Natural killer cell (primary cell): ENCODE measurements at regions not wholly inside any gene's neighbourhood (a gene's known extent, or its start where the extent isn't known, plus 50 kb on each side); places are given as distances from the start of the nearest gene placed in this dataset.

ENCODE experiments used
- ATAC-seq, 3 donors: fragments of 150-1000 bp in 2 of 3; fragments of 200-7000 bp in 1 of 3; cut with Tn5 transposase; 1 replicate in 1 of 3; 2 replicates in 2 of 3; pipeline ENCODE4 v1.10.0; 2021; ENCODE audit warnings: mild to moderate bottlenecking in 2 of 3, moderate library complexity in 2 of 3
- DNase-seq, 2 donors: peaks; one replicate each; pipeline versions ENCODE4 v3.0.0 to v3.0.0-alpha.2; 2013 to 2021; ENCODE audit warnings: mixed read lengths in 1 of 2
- H3K27ac ChIP-seq: one replicate; pipeline ENCODE4 v1.5.1; 2013; ENCODE audit warnings: mild to moderate bottlenecking, low read length
- H3K27me3 ChIP-seq: one replicate; pipeline ENCODE4 v1.6.1; 2013; ENCODE audit warnings: low read length; ENCODE audit not compliant: control insufficient read depth, insufficient read depth
- H3K36me3 ChIP-seq: one replicate; pipeline ENCODE4 v1.6.1; 2013; ENCODE audit warnings: low read length; ENCODE audit not compliant: control insufficient read depth, insufficient read depth
- H3K4me1 ChIP-seq: one replicate; pipeline ENCODE4 v1.6.1; 2013; ENCODE audit warnings: low read length; ENCODE audit not compliant: control insufficient read depth, insufficient read depth
- H3K4me3 ChIP-seq: one replicate; pipeline ENCODE4 v1.5.1; 2013; ENCODE audit warnings: low read length
- H3K9me3 ChIP-seq: one replicate; pipeline ENCODE4 v1.6.1; 2013; ENCODE audit warnings: low read length; ENCODE audit not compliant: control insufficient read depth, insufficient read depth
- H3K27ac Mint-ChIP-seq, 2 donors: one replicate each; pipeline ENCODE4 v1.8.0; 2022; ENCODE audit warnings: mild to moderate bottlenecking in 2 of 2, mixed read lengths in 2 of 2, moderate library complexity in 1 of 2
- H3K27me3 Mint-ChIP-seq, 2 donors: one replicate each; pipeline ENCODE4 v1.8.0; 2022; ENCODE audit warnings: low read depth in 2 of 2, mixed read lengths in 2 of 2
- H3K36me3 Mint-ChIP-seq: one replicate; pipeline ENCODE4 v1.8.0; 2022; ENCODE audit warnings: mixed read lengths
- H3K4me1 Mint-ChIP-seq, 2 donors: one replicate each; pipeline ENCODE4 v1.8.0; 2022; ENCODE audit warnings: mixed read lengths in 2 of 2
- H3K4me3 Mint-ChIP-seq: one replicate; pipeline ENCODE4 v1.8.0; 2022; ENCODE audit warnings: mild to moderate bottlenecking, moderate library complexity, mixed read lengths
- H3K9me3 Mint-ChIP-seq, 2 donors: one replicate each; pipeline ENCODE4 v1.8.0; 2022; ENCODE audit warnings: mixed read lengths in 2 of 2
- WGBS: methylation state at CpG from one replicate; pipeline ENCODE4 v1.1.7; 2013; ENCODE audit warnings: missing lambda C conversion rate; ENCODE audit not compliant: insufficient coverage; 5-methylcytosine and 5-hydroxymethylcytosine counted together
- intact Hi-C: fragments of 100-400 bp; cut with micrococcal nuclease; formaldehyde crosslinking; loops from one replicate; pipeline ENCODE4 v1.14.2; 2022
- TF ChIP-seq, protein P1 (sequence below): fragments of 200-600 bp; IDR thresholded peaks from one replicate; pipeline ENCODE4 v1.8.0; 2022; ENCODE audit warnings: antibody characterized with exemption

DNA sequence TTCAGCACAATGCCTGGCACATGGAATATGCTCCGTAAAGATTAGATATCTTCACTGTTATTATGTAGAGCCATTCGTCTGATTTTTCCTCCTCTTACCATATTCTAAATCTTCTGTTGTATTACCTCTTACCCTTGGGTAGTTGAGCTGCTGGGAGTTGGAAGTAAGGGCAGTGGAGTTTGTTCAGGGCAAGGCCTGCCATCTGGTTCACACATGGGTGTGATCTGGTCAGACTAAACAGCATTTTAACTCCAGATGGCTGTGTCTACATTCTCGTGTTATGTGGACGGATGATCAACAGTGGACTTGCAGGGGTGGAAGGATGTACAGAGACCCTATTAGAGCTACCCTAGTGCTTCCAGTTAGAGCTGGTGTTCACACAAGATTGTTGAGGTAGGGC is 164.9 kb downstream of the ZIC5 start:
- Mint-ChIP-seq H3K27me3 (peaks cover 0 to 3% of the 10 kb centered on the region in 2 donors), H3K4me3 (no peak overlapping the region), H3K36me3 (no peaks in the 10 kb centered on the region), H3K9me3 (no peaks in the 10 kb centered on the region), H3K27ac (no peak overlapping the region), H3K4me1 (no peaks in the 10 kb centered on the region)
- Histone ChIP-seq H3K27me3 (no peaks in the 10 kb centered on the region), H3K4me1 (no peaks in the 10 kb centered on the region), H3K9me3 (no peaks in the 10 kb centered on the region), H3K4me3 (no peak overlapping the region), H3K27ac (no peak overlapping the region), H3K36me3 (no peaks in the 10 kb centered on the region)
- intact Hi-C loops = no loop called here
- DNase-seq (no peak), ATAC-seq (no peak)
- WGBS = 98% methylated on average over 3 of the region's 4 CpGs
- TF ChIP-seq, protein P1, sequence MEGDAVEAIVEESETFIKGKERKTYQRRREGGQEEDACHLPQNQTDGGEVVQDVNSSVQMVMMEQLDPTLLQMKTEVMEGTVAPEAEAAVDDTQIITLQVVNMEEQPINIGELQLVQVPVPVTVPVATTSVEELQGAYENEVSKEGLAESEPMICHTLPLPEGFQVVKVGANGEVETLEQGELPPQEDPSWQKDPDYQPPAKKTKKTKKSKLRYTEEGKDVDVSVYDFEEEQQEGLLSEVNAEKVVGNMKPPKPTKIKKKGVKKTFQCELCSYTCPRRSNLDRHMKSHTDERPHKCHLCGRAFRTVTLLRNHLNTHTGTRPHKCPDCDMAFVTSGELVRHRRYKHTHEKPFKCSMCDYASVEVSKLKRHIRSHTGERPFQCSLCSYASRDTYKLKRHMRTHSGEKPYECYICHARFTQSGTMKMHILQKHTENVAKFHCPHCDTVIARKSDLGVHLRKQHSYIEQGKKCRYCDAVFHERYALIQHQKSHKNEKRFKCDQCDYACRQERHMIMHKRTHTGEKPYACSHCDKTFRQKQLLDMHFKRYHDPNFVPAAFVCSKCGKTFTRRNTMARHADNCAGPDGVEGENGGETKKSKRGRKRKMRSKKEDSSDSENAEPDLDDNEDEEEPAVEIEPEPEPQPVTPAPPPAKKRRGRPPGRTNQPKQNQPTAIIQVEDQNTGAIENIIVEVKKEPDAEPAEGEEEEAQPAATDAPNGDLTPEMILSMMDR = no peak

DNA sequence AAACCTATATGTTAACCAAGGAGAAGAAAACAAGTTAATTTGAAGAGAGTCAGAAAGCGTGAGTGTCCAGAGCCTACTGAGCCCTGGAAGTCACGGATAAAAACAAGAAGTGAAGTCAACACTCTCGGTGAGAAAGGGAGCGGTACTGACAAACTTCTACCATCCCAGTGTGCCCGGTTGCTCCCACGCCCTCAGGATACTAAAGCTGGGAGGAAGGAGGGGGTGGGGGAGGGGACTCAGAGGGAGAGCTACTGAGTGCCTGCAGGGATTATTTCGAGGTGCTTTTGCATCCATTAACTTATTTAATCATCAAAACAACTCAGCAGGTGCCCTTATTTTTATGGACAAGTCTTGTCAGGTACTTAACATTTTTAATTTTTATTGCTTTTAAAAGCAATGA is 166.2 kb downstream of the ZIC5 start:
- DNase-seq = no peak
- Mint-ChIP-seq H3K4me3 (no peak overlapping the region), H3K27me3 (peaks cover 0 to 3% of the 10 kb centered on the region in 2 donors), H3K4me1 (no peaks in the 10 kb centered on the region), H3K36me3 (no peaks in the 10 kb centered on the region), H3K27ac (no peak overlapping the region), H3K9me3 (no peaks in the 10 kb centered on the region)
- no peak overlapping the region for H3K27ac ChIP-seq
- WGBS = 79% methylated on average over 5 of the region's 7 CpGs
- no peaks in the 10 kb centered on the region for H3K9me3 ChIP-seq
- intact Hi-C loops = no loop called here
- no peak for ATAC-seq
- H3K4me3 ChIP-seq = no peak overlapping the region
- no peaks in the 10 kb centered on the region for H3K27me3 ChIP-seq
- no peaks in the 10 kb centered on the region for H3K4me1 ChIP-seq
- TF ChIP-seq, protein P1 = no peak
- H3K36me3 ChIP-seq = no peaks in the 10 kb centered on the region

DNA sequence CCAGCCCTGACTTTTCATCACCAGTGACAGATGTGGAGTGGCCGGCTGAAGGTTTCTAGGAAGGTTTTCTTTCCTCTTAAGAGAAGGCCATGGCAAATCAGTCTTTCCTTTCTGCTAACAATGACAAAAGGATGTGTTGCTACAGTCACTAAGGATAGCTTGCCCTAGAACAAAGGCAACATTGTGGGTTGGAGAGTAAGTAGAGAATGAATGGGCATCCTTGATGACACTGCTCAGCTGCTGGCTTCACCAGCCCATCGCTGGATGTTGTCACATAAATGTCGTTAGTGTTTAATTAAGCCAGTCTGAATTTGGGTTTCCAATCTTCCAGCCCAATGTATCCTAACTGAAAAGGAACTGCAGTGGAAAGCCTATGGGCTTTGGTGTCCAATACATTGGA is 168.4 kb downstream of the ZIC5 start:
- H3K27me3 Mint-ChIP-seq = no peaks in the 10 kb centered on the region
- ATAC-seq = no peak

DNA sequence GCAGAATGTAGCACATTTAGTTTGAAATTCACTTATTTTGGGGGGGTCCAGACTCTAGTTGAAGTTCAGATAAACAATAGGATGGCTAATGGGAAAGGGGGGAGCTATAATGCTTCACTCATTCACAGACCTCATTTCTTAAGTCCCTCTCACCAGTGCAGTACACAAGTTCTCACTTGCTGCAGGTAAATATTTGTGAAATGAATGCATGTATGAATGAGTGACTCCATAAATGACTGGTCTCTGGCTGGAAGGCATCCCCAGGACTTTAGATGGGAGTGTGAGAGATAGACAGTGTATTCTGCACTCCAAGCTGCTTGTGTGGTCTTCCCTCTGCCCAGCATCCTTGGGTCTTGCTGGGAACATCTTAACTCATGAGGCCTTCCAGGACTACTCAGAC is 169.2 kb downstream of the ZIC5 start:
- no peak for ATAC-seq
- DNase-seq = no peak
- intact Hi-C loops = no loop called here
- no peak overlapping the region for H3K4me3 ChIP-seq
- Mint-ChIP-seq H3K36me3 (no peaks in the 10 kb centered on the region), H3K4me1 (no peaks in the 10 kb centered on the region), H3K27ac (no peak overlapping the region), H3K27me3 (no peaks in the 10 kb centered on the region), H3K4me3 (no peak overlapping the region), H3K9me3 (no peaks in the 10 kb centered on the region)
- no peaks in the 10 kb centered on the region for H3K9me3 ChIP-seq
- H3K27ac ChIP-seq = no peak overlapping the region
- TF ChIP-seq, protein P1 = no peak
- H3K4me1 ChIP-seq = no peaks in the 10 kb centered on the region
- H3K27me3 ChIP-seq = no peaks in the 10 kb centered on the region
- no peaks in the 10 kb centered on the region for H3K36me3 ChIP-seq

More for the DNA sequence above, 168.4 kb downstream of the ZIC5 start:
- no peak overlapping the region for H3K4me3 Mint-ChIP-seq
- TF ChIP-seq, protein P1 = no peak
- H3K9me3 Mint-ChIP-seq = no peaks in the 10 kb centered on the region
- H3K4me1 Mint-ChIP-seq = no peaks in the 10 kb centered on the region
- Histone ChIP-seq H3K36me3 (no peaks in the 10 kb centered on the region), H3K4me1 (no peaks in the 10 kb centered on the region), H3K27me3 (no peaks in the 10 kb centered on the region), H3K9me3 (no peaks in the 10 kb centered on the region), H3K4me3 (no peak overlapping the region), H3K27ac (no peak overlapping the region)
- DNase-seq = no peak
- H3K27ac Mint-ChIP-seq = no peak overlapping the region
- WGBS = 83% methylated on average over 3 of the region's 3 CpGs
- H3K36me3 Mint-ChIP-seq = no peaks in the 10 kb centered on the region
- intact Hi-C loops = no loop called here
